GM19467 (cell line): ENCODE measurements at regions not wholly inside any gene's neighbourhood (a gene's known extent, or its start where the extent isn't known, plus 50 kb on each side); places are given as distances from the start of the nearest gene placed in this dataset.
"Not testable (repeated sequence)": the region's sequence is repeated elsewhere in the genome, so short reads cannot be mapped to it uniquely, and the experiment has no call there.

Source experiments
- ATAC-seq: cut with Tn5 transposase; IDR thresholded peaks from one replicate; pipeline ENCODE4 v1.9.1; 2021; ENCODE audit warnings: mild to moderate bottlenecking, moderate library complexity; ENCODE audit not compliant: unreplicated experiment

- no peak for ATAC-seq
Observed at GRCh38 chr13:67421475-67421874, 191.3 kb upstream of the PCDH9 start.

GRCh38 chr13:67416047-67416925 is 186.2 kb upstream of the PCDH9 start:
- ATAC-seq = no peak

GRCh38 chr13:67410645-67411044 is 180.5 kb upstream of the PCDH9 start:
- ATAC-seq = no peak

GRCh38 chr13:67408798-67409197 is 178.7 kb upstream of the PCDH9 start:
- ATAC-seq = no peak

GRCh38 chr13:67402546-67402945 is 172.4 kb upstream of the PCDH9 start:
- no peak for ATAC-seq

- ATAC-seq = no peak
Observed at GRCh38 chr13:67395577-67395976, 165.4 kb upstream of the PCDH9 start.

GRCh38 chr13:67392014-67392413 is 161.9 kb upstream of the PCDH9 start:
- ATAC-seq = no peak

DNA sequence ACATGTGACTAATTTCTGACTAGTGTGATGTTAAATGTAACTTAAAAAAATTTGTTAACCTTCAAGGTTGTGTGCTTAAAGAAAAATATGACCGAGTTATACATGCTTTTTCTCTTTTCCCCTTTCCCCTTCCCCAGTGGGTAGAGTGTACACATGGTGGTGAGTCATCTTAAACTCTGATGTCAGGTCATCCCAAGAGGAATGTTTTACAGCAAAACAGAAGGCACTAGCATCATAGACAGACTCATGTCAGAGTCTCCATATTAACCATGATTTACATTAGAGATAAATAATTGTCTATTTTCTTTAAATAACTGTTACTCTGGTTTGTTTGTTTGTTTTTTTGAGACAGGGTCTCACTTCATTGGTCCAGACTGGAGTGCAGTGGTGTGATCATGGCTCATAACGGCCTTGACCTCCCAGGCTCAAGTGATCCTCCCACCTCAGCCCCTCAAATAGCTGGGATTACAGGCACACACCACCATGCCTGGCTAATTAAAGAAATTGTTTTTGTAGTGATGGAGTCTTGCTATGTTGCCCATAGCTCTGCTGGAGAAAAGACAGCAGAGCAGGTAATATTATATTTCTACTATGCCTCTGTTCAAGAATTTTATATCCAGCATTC is 160.4 kb upstream of the PCDH9 start:
- ATAC-seq = no peak

GRCh38 chr13:67389171-67389570 is 159.0 kb upstream of the PCDH9 start:
- no peak for ATAC-seq

DNA sequence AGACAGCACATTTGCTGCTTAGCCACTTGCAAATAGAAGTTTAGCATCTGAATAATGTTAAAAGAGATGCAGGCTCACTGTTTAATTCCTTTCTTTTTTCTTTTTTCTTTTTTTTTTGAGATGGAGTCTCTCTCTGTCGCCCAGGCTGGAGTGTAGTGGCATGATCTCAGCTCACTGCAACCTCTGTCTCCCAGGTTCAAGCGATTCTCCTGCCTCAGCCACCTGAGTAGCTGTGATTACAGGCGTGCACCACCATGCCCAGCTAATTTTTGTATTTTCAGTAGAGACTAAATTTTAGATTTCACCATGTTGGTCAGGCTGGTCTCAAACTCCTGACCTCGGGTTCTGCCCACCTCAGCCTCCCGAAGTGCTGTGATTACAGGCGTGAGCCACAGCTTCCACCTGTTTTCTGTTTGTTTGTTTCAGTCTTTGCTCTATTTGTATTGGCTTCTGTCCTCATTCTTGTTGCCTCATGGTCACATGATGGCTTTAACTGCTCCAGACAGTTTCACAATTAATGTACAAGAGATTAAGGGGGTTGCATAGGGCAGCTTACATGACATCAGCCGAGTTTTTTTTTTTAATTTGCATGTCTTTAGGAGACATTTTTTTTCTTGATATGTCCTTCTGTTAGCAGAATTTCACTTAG is 153.1 kb upstream of the PCDH9 start:
- not testable (repeated sequence) for ATAC-seq

GRCh38 chr13:67377919-67378318 is 147.8 kb upstream of the PCDH9 start:
- no peak for ATAC-seq

DNA sequence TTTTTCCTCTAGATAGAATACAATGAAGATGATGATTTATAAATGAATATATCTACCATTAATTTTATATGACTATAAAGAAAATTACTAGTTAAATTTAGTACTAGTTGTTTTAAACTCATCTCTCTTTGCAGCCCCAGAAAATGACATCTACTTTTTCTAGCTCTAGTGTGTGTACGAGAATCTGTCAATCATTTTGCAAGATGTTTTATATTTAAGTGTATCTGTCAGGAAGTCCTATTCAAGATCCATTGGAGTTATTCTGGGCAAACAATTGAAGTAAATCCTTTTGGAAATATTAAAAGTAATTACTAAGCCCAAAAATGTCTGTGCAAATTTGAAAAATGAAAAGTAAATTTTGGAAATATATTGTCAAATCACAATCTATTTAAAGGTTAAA is 144.3 kb upstream of the PCDH9 start:
- no peak for ATAC-seq

DNA sequence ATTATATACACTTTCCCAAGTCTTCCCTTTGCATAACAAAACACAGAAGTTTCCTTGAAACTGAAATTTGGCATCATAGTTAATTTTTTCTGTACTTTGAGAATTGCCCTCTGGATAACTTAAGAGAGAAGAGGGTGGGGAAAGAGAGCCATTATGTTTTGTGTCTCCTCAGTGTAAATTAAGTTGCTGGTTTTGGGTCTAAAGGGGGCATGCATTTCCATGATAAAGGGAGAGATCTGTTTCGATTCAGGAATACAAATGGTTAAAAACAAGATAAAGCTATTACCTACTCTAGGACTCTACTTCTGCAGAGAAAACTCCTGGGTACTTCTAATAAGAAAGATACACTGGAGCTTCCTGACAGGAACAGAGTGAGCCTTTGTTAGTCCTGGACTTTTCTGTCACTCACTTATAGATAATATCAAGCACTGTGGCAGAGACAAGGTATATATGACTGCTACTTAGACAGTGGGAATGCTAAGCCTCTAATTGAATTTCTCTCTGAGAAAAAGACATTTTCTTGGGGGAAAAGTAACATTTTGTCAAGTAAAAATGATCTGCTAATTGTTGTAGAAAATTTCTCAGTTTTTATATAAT is 142.8 kb upstream of the PCDH9 start:
- no peak for ATAC-seq

- ATAC-seq = no peak
Observed at GRCh38 chr13:67369895-67370660, 139.9 kb upstream of the PCDH9 start.

GRCh38 chr13:67367399-67367798 is 137.3 kb upstream of the PCDH9 start:
- ATAC-seq = no peak

DNA sequence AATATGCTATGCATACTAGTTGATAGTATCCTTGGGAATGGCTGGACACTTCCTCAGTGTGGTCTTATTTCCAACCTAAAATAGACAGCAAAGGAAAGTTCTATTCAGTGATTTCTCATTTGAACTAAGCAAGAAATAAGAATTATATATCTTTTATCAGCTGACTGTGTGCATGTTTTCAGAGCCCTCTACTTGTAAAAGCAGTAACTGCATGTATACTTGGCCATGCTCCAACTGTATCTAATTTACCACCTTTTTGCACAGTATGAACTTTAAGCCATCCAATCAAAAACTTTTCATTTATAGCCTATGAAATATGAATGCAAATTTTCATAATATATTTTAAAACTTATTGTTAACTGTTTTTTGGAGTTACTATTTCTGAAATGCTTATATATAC is 136.4 kb upstream of the PCDH9 start:
- no peak for ATAC-seq

DNA sequence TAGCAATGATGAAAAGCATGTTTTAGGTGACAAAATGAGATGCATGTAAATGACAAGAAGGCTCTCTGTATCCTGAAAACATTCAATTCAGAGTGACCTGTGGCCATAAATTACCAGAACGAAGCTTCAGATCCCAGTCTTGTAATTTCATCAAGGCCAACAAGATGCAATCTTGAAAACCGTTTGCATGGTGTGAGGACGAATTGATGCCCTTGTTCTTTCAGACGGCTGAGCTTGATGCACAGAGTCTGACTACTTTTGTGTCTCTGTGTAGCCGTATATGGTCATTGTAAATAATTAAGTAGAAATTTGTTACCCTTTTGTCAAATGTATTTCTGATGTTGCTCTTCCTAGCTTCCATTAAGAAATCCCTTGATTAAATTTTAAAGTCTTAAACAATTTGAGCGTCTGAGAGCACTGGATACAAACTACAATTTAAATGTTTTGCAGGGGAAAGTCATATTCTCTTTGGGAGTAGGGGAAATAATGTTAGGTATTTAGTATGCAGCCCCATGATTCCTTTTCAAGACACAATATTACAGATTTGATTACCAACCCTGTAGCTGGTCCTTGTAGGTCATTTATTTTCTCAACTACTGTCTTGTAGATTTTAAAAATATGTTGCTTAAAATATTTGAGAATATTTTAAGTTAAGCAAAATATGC is 125.8 kb upstream of the PCDH9 start:
- no peak for ATAC-seq

DNA sequence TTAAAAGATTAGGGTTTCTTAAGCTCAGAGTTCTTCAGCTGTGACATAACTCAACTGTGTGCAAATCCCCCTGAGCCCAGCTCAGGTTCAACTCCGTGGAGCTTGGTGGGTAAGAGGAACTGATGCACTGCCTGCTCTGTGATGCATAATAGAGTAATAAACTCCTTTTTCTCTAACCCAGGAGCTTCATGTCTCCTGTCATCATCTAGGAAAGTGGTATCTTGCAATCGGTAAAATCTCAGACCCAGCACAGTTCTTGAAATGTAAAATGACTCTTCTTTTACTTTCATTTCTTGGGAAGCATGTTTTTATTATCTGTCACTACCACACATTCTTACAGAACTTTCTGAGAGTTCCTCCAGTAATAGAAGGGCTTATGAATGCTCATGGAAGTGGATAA is 123.8 kb upstream of the PCDH9 start:
- no peak for ATAC-seq

GRCh38 chr13:67353031-67353430 is 122.9 kb upstream of the PCDH9 start:
- no peak for ATAC-seq

DNA sequence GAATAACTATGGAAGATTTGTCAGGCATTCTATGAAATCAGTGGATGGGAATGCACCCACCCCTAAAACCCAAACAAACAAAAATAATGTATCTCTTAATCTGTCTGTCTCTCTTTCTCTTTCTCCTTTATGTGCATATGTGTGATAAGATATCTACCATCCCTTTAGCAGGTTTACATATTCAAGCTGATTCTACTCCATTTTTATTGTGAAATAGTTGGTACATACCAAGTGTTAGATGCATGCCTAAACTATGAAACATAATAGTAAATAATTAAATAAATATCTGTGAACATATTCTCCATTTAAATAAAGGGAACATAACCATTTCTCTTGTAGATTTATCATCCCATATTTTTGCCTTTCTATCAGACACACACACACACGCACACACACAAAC is 121.8 kb upstream of the PCDH9 start:
- no peak for ATAC-seq
